LNCAP (cell line): ENCODE measurements at regions not wholly inside any gene's neighbourhood (a gene's known extent, or its start where the extent isn't known, plus 50 kb on each side); places are given as distances from the start of the nearest gene placed in this dataset.

Experiments used
- CTCF ChIP-seq: fragments of 450-650 bp; IDR thresholded peaks from 2 replicates; pipeline ENCODE4 v1.5.1; 2017; ENCODE audit warnings: mild to moderate bottlenecking

GRCh38 chr2:2694746-2695145 lies 363.7 kb upstream of the MYT1L start:
- no peak for TF ChIP-seq CTCF

- no peak for TF ChIP-seq CTCF
These were observed 361.7 kb upstream of the MYT1L start for GRCh38 chr2:2692599-2693389.

GRCh38 chr2:2691419-2691818 lies 360.3 kb upstream of the MYT1L start:
- no peak for TF ChIP-seq CTCF

GRCh38 chr2:2690985-2691384 lies 359.9 kb upstream of the MYT1L start:
- TF ChIP-seq CTCF, result no peak

GRCh38 chr2:2689306-2689705 lies 358.2 kb upstream of the MYT1L start:
- TF ChIP-seq CTCF, result no peak

- no peak for TF ChIP-seq CTCF
These were observed 357.2 kb upstream of the MYT1L start for GRCh38 chr2:2688254-2688653.

- no peak for TF ChIP-seq CTCF
These were observed 356.7 kb upstream of the MYT1L start for GRCh38 chr2:2687745-2688144.

- TF ChIP-seq CTCF, result no peak
These were observed 355.1 kb upstream of the MYT1L start for GRCh38 chr2:2686222-2686621.
